Memory B cell (primary cell): ENCODE measurements at regions not wholly inside any gene's neighbourhood (a gene's known extent, or its start where the extent isn't known, plus 50 kb on each side); places are given as distances from the start of the nearest gene placed in this dataset.
"Not testable (repeated sequence)": the region's sequence is repeated elsewhere in the genome, so short reads cannot be mapped to it uniquely, and the experiment has no call there.

Experiments used
- ATAC-seq: fragments of 150-1000 bp; cut with Tn5 transposase; 2 replicates; pipeline ENCODE4 v1.10.0; 2021; ENCODE audit warnings: low read depth, mild to moderate bottlenecking, moderate library complexity
- DNase-seq, 2 donors: peaks; one replicate each; pipeline ENCODE4 v3.0.0; 2022; ENCODE audit warnings: low spot score in 2 of 2
- H3K27ac Mint-ChIP-seq: one replicate; pipeline ENCODE4 v1.8.0; 2022; ENCODE audit warnings: mild to moderate bottlenecking, moderate library complexity, mixed read lengths
- H3K27me3 Mint-ChIP-seq: one replicate; pipeline ENCODE4 v1.8.0; 2022; ENCODE audit warnings: mixed read lengths
- H3K36me3 Mint-ChIP-seq: one replicate; pipeline ENCODE4 v1.8.0; 2022; ENCODE audit warnings: mild to moderate bottlenecking, mixed read lengths
- H3K4me1 Mint-ChIP-seq: one replicate; pipeline ENCODE4 v1.8.0; 2022; ENCODE audit warnings: mixed read lengths
- H3K4me3 Mint-ChIP-seq: one replicate; pipeline ENCODE4 v1.8.0; 2022; ENCODE audit warnings: mild to moderate bottlenecking, moderate library complexity, mixed read lengths
- H3K9me3 Mint-ChIP-seq: one replicate; pipeline ENCODE4 v1.8.0; 2022; ENCODE audit warnings: mixed read lengths

DNA sequence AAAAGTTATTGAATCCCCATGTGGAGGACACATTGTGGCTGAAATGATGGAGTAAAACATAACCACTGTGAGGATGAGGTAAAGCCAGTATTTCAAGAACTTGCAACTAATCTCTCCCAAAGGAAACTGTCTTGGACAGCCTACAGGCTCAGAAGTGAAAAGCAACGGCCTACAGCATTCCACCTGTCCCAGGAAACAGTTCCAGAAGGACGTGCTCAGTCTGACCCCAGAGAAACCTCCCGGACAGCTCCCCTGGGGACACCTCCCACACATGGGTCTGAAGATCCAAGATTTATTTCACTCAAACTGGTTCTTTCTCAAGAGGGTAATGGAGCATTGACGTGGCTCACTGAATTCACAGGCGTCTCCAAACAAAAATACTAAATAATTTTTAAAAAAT is 115.0 kb upstream of the VOPP1 start:
- DNase-seq, H3K4me1 Mint-ChIP-seq, H3K27ac Mint-ChIP-seq, H3K9me3 Mint-ChIP-seq, ATAC-seq, H3K4me3 Mint-ChIP-seq, H3K27me3 Mint-ChIP-seq, H3K36me3 Mint-ChIP-seq: not testable (repeated sequence)

DNA sequence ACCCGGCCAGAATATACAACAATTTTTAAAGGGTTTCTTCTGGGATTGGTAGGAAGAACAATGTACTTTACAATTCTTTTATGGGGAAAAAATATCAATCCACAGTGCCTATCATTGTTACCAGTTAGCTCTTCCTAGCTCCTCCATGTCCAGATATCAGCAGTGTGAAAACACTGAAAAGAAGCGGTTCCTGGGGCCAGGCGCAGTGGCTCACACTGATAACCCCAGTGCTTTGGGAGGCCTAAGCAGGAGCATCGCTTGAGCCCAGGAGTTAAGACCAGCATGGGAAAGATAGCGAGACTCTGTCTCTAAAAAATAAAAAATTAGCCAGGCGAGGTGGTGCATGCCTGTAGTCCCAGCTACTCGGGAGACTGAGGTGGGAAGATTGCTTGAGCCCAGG is 114.5 kb upstream of the VOPP1 start:
- H3K9me3 Mint-ChIP-seq, H3K4me1 Mint-ChIP-seq, ATAC-seq, H3K27ac Mint-ChIP-seq, H3K27me3 Mint-ChIP-seq, DNase-seq, H3K36me3 Mint-ChIP-seq, H3K4me3 Mint-ChIP-seq: not testable (repeated sequence)

DNA sequence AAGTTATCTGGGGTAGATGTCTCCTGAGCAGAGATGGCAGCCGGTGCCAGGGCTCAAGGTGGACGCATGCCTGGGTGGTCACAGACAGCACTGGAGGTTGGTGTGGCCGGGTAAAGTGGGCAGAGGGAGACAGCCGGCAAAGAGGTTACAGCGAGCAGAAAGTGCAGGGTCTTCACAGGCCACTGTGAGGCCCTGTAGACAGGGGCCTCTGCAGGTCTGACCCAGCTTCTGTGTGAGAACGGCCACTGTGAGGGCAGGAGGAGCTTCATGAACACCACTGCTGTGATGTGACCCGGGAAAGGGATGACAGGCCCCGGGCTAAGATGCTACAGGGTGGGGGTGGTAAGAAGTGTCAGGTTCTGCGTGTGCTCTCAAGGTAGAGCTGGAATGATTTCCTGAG is 111.2 kb upstream of the VOPP1 start:
- not testable (repeated sequence) for ATAC-seq, H3K27ac Mint-ChIP-seq, H3K9me3 Mint-ChIP-seq, H3K36me3 Mint-ChIP-seq, DNase-seq, H3K4me3 Mint-ChIP-seq, H3K4me1 Mint-ChIP-seq
- peaks cover 11% of the 10 kb centered on the region for H3K27me3 Mint-ChIP-seq

DNA sequence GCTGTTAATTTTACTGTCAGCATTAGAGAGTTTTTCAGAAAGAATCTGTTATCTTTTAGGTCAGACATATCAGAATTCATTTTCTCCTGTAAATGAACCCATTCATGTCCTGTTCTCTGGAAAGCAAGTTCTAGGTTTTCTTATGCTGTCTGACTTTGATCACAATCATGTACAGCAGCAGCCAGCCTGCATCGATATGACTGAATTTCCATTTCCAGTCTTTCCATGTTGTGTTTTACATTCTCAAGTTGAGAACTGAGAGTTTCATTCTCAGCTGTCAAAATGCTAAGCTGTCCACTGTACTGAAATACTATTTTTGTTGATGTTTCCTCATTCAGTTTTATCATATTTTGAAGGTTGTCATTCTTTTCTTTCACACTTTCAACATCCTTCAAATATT is 103.3 kb upstream of the VOPP1 start:
- DNase-seq, H3K9me3 Mint-ChIP-seq, H3K27ac Mint-ChIP-seq, H3K36me3 Mint-ChIP-seq, ATAC-seq, H3K27me3 Mint-ChIP-seq, H3K4me3 Mint-ChIP-seq, H3K4me1 Mint-ChIP-seq: not testable (repeated sequence)

DNA sequence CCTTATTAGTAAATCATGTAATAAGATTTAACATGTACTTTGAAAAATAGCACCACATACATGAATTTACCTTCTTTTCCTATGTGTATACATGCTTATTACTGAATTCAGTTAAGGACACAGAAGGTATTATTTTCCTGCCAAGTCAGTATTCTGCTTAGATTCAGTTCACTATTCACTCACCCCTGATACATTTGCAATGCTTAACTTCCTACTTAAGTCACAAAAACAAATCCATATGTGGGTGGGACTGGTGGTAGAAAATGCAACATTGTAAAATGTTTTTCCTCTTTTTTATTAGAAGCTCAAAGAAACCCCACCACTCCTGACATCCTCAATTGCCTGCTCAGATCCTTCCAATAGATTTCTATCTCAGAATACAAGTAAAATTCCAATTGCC is 101.2 kb upstream of the VOPP1 start:
- ATAC-seq, H3K27me3 Mint-ChIP-seq, H3K9me3 Mint-ChIP-seq, H3K4me3 Mint-ChIP-seq, H3K36me3 Mint-ChIP-seq, H3K27ac Mint-ChIP-seq, DNase-seq, H3K4me1 Mint-ChIP-seq: not testable (repeated sequence)

DNA sequence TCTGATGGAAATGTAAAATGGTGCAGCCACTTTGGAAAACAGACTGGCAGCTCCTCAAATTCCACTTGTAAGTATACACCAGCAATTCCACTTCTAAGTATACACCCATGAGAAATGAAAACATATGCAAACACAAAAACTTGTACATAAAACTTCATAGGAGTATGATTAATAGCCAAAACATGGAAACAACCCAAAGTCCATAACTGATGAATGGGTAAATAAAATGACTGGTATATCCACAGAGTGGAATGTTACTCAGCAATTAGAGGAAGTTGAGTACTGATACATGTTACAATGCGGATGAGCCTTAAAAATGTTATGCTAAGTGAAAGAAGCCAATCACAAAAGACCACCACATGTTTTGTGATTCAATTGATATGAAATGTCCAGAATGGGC is 99.8 kb upstream of the VOPP1 start:
- not testable (repeated sequence) for H3K36me3 Mint-ChIP-seq, H3K9me3 Mint-ChIP-seq, DNase-seq, ATAC-seq, H3K27me3 Mint-ChIP-seq, H3K4me1 Mint-ChIP-seq, H3K27ac Mint-ChIP-seq, H3K4me3 Mint-ChIP-seq

DNA sequence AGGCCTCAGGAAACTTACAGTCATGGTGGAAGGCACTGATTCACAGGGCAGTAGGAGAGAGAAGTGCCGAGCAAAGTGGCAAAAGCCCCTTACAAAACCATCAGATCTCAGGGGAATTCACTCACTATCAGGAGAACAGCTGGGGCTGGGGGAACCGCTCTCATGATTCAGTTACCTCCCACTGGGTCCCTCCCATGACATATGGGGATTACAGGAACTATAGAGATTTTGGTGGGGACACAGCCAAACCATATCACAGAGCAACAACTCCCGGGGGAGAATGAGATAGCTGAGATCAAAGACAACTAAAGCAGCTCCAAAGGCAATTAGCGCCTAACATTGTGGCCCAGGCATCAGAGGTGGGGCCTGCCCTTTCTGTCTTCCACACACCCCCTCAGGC is 85.4 kb upstream of the VOPP1 start:
- H3K27ac Mint-ChIP-seq, result no peak overlapping the region
- H3K36me3 Mint-ChIP-seq, result no peaks in the 10 kb centered on the region
- no peak for DNase-seq
- peaks cover 2% of the 10 kb centered on the region for H3K4me1 Mint-ChIP-seq
- H3K9me3 Mint-ChIP-seq, result no peaks in the 10 kb centered on the region
- ATAC-seq, result peak; percentile 27
- H3K4me3 Mint-ChIP-seq, result no peak overlapping the region
- H3K27me3 Mint-ChIP-seq, result no peaks in the 10 kb centered on the region

DNA sequence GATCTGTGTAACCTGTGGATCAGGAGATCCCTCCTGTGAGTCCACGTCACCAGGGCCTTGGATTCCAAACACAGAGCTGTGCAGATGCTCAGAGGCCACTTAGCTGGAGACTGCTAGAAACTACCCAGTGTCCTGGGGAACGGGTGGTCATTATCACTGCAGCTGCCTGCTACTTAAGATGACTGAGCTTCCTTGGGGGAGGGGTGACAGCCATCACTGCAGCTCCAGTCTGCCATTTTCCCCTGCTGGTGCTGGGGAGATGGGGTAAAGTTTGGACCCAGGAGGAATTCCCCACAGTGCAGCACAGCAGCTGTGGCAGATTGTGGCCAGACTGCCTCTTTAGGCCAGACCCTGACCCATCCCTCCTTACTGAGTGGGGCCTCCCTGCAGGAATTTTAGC is 78.8 kb upstream of the VOPP1 start:
- H3K27me3 Mint-ChIP-seq, result peaks cover 11% of the 10 kb centered on the region
- DNase-seq (no peak), ATAC-seq (no peak)
- H3K27ac Mint-ChIP-seq, result no peak overlapping the region
- H3K9me3 Mint-ChIP-seq, result no peaks in the 10 kb centered on the region
- H3K4me3 Mint-ChIP-seq, result no peak overlapping the region
- H3K4me1 Mint-ChIP-seq, result no peaks in the 10 kb centered on the region
- no peaks in the 10 kb centered on the region for H3K36me3 Mint-ChIP-seq

DNA sequence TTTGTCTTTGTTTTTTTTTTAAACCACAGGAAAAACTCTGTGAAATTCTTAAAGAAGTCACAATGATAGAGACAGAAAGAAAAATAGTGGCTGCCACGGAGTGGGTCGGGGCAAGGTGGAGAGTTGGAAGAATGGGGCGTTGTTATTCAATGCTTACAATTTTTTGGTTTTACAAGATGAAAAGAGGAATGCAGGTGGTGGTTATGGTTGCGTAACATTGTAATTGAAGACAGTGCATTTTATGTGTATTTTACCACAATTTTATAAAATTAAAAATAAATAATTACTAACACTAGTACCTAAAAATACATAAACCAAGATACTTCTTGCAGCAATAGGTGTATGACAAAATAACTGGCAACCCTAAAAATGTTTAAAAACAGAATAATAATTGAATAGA is 76.9 kb upstream of the VOPP1 start:
- H3K27me3 Mint-ChIP-seq, result peaks cover 11% of the 10 kb centered on the region
- no peaks in the 10 kb centered on the region for H3K36me3 Mint-ChIP-seq
- H3K27ac Mint-ChIP-seq, result no peak overlapping the region
- H3K4me3 Mint-ChIP-seq, result no peak overlapping the region
- no peaks in the 10 kb centered on the region for H3K9me3 Mint-ChIP-seq
- ATAC-seq, result no peak
- DNase-seq, result no peak
- no peaks in the 10 kb centered on the region for H3K4me1 Mint-ChIP-seq

DNA sequence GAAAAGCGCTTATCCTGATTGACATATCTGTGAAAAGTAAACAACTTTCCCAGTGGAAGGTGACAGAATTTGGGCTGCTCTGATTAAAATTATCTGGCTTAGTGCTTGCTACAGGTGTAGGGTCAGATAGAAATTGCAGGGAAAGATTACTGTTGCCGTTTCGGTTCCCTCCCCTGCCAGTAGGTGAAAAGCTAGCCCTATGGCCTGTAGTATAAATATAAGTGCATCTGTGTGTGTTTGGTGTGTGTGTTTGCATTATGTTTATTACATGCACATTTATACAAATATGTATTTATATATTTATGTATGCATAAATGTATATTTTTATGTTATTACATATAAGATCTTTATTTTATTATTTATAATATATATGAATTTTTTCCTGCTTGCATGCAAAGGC is 72.3 kb upstream of the VOPP1 start:
- Mint-ChIP-seq H3K4me1 (peaks cover 4% of the 10 kb centered on the region), H3K36me3 (peaks cover 2% of the 10 kb centered on the region), H3K9me3 (no peaks in the 10 kb centered on the region), H3K4me3 (no peak overlapping the region), H3K27me3 (peaks cover 2% of the 10 kb centered on the region), H3K27ac (no peak overlapping the region)
- ATAC-seq (no peak), DNase-seq (no peak)

DNA sequence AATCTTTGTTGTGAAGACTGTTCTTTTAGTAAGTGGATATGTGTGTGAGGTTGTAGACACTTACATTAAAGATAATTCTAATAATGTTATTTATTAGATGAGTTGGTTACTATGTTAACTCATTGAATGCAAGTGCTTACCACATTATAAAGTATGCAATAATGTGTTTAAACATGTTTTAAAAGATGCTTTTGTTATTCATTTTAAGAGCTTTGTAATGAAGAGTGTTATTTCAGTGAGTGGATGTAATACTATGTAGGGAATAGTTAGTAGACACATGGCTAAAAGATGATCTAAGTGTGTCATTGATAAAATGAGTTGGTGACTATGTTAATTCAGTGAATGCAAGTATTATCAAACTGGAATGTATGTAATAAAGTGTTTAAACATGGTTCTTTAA is 70.0 kb upstream of the VOPP1 start:
- Mint-ChIP-seq H3K9me3 (peaks cover 1% of the 10 kb centered on the region), H3K27ac (no peak overlapping the region), H3K36me3 (peaks cover 2% of the 10 kb centered on the region), H3K4me1 (peaks cover 4% of the 10 kb centered on the region), H3K4me3 (no peak overlapping the region), H3K27me3 (peaks cover 2% of the 10 kb centered on the region)
- no peak for ATAC-seq
- no peak for DNase-seq

DNA sequence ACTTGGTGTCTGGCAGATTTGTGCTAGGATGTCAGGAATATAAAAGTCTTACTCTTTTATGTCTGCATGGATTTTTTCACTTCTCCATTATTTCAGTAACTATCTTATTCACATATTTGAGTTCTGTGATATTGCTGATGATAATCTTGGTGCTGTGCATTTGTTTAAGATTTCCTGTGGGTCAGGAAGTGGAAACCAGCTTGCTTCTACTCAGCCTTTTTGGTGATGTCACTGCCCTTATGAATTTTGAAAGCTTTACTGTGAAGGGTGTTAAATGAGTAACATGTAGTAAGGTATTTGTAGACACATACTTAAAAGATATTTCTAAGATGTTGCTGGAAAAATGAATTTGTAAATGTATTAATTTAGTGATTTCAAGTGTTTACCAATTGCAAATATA is 69.5 kb upstream of the VOPP1 start:
- Mint-ChIP-seq H3K4me3 (no peak overlapping the region), H3K9me3 (peaks cover 1% of the 10 kb centered on the region), H3K36me3 (peaks cover 2% of the 10 kb centered on the region), H3K27ac (no peak overlapping the region), H3K4me1 (peaks cover 4% of the 10 kb centered on the region), H3K27me3 (peaks cover 2% of the 10 kb centered on the region)
- no peak for ATAC-seq
- DNase-seq, result no peak

DNA sequence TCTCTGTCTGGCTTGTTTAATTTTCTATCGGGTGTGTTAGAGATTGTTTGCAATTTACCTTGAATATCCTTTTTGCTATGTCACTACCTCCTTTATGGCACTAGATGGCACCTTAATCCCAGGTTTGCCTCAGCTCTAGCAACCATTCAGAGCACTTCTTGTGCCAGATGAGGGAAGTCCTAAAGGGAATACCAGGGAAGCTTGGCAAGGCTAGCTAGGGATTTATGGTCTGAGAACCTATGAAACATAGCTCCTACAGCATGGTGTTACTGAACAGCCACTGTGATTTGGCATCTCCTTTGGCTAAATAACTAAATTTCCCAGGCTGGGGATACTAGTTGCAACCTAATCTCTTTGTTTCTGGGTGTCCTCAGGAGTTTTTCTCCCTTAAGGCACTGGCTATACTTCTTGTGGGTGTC is 69.0 kb upstream of the VOPP1 start:
- peaks cover 2% of the 10 kb centered on the region for H3K36me3 Mint-ChIP-seq
- ATAC-seq (peak; percentile 76), DNase-seq (peak; percentile 25 to 32)
- H3K27me3 Mint-ChIP-seq, result peaks cover 2% of the 10 kb centered on the region
- H3K4me3 Mint-ChIP-seq, result no peak overlapping the region
- no peak overlapping the region for H3K27ac Mint-ChIP-seq
- peaks cover 6% of the 10 kb centered on the region for H3K4me1 Mint-ChIP-seq
- H3K9me3 Mint-ChIP-seq, result peaks cover 1% of the 10 kb centered on the region

DNA sequence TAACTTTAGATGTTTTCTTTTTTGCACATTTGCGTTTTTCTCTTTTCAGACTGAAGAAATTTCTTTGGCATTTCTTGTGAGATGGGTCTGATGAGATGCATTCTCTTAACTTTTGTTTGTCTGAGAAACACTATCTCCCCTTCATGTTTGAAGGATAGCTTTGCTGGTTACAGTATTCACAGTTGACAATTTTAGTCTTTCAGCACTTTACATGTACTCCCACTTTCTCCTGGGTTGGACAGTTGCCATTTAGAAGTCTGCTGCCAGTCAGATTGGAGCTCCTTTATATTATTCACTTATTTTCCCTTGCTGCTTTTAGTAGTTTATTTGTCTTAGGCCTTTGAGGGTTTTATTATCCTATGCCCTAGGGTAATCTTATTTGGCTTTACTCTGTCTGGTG is 67.3 kb upstream of the VOPP1 start:
- ATAC-seq, result no peak
- peaks cover 8% of the 10 kb centered on the region for H3K4me1 Mint-ChIP-seq
- peaks cover 2% of the 10 kb centered on the region for H3K36me3 Mint-ChIP-seq
- peaks cover 2% of the 10 kb centered on the region for H3K27me3 Mint-ChIP-seq
- DNase-seq, result no peak
- H3K4me3 Mint-ChIP-seq, result no peak overlapping the region
- peaks cover 1% of the 10 kb centered on the region for H3K9me3 Mint-ChIP-seq
- no peak overlapping the region for H3K27ac Mint-ChIP-seq

DNA sequence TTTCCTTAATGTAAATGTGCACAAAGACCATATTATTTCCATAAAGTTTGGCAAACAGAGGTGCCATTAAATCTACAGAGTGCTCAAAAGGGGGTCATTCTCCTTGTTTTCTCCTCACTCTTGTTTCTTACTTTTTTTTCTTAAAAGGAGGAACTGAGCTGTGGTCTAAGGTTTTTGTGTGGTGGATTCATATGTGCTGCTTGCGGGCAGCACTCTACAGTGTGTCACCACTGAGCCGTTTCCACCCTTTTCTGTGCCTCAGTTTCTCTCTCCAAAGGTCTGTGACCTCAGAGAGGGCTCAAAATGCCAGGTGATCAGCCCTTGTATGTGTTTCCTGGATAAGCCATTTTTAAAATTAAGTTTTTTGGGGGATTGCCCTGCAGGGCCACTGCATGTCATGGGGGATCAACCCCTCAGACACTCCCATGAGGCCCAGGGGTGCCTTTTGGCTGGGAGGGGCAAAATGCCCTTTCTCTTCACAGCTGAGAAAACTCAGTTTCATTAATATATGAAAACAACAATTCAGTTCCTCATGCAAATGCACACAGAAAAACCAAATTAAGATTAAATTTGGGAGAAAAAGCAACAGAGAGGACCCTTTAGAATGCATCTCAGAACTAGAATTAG is 56.9 kb upstream of the VOPP1 start:
- Mint-ChIP-seq H3K27ac (no peak overlapping the region), H3K36me3 (no peaks in the 10 kb centered on the region), H3K27me3 (no peaks in the 10 kb centered on the region), H3K9me3 (no peaks in the 10 kb centered on the region), H3K4me3 (no peak overlapping the region), H3K4me1 (peaks cover 4% of the 10 kb centered on the region)
- DNase-seq, result no peak
- ATAC-seq, result no peak
